GM12872 (cell line): ENCODE measurements at regions not wholly inside any gene's neighbourhood (a gene's known extent, or its start where the extent isn't known, plus 50 kb on each side); places are given as distances from the start of the nearest gene placed in this dataset.
A peak's percentile ranks its signal among the peaks of the same experiment; 100 is the strongest.

ENCODE experiments used
- TF ChIP-seq, protein P1 (sequence below): IDR thresholded peaks from 3 replicates; pipeline ENCODE4 v1.5.1; 2011; ENCODE audit warnings: low read depth, mild to moderate bottlenecking, low read length, moderate library complexity; ENCODE audit not compliant: insufficient read depth

DNA sequence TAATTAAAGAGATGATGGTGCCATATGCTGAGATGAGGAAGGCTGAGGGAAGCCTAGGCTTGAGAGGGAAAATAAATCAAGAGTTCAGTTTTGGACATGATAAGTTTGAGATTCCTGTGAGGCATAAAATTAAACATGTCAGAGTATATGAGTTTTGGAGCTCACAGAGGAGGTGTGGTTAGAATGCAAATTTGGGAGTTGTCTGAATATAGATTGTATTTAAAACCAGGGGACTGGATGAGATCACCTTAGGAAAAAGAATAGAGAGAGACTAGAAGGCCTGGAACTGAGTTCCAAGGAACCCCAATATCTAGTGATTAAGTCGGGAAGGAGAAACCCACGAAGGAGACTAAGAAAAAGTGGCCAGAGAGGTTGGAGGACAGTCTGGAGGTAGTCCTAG is 65.5 kb downstream of the FRMPD3 start:
- TF ChIP-seq, protein P1, sequence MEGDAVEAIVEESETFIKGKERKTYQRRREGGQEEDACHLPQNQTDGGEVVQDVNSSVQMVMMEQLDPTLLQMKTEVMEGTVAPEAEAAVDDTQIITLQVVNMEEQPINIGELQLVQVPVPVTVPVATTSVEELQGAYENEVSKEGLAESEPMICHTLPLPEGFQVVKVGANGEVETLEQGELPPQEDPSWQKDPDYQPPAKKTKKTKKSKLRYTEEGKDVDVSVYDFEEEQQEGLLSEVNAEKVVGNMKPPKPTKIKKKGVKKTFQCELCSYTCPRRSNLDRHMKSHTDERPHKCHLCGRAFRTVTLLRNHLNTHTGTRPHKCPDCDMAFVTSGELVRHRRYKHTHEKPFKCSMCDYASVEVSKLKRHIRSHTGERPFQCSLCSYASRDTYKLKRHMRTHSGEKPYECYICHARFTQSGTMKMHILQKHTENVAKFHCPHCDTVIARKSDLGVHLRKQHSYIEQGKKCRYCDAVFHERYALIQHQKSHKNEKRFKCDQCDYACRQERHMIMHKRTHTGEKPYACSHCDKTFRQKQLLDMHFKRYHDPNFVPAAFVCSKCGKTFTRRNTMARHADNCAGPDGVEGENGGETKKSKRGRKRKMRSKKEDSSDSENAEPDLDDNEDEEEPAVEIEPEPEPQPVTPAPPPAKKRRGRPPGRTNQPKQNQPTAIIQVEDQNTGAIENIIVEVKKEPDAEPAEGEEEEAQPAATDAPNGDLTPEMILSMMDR: no peak

DNA sequence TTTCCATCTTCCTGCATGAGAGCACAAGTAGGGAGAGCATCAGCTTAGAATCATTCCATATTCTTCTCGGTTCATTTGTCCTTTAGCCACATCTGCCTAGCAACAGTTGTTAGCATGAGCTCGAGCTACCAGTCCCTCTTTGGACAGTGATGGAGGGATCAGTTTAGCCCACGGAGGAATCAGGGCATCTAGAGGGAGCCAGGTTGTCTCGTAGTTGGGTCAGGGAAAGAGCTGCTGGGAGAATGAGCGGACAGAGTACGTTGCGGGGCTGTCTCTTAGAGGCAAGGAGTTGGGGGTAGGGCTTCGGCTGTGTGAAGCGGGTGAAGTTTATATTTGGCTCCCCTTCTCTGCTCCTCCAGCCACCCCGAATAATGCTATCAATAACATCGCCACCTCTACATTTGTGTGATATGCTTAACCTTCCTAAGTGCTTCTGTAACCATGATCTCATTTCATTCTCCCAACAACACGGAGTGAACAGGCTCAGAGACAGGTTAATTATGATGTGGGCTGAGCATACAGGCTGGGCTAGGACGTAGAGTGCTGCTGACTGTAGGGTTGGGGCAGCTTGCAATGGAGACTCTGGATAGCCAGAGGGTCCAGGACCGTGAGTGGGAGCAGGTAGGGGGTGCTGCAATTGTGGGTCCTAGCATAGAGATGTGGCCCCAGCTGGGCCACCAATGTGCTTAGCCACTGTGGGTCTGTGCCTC is 72.6 kb downstream of the FRMPD3 start:
- TF ChIP-seq, protein P1: no peak

DNA sequence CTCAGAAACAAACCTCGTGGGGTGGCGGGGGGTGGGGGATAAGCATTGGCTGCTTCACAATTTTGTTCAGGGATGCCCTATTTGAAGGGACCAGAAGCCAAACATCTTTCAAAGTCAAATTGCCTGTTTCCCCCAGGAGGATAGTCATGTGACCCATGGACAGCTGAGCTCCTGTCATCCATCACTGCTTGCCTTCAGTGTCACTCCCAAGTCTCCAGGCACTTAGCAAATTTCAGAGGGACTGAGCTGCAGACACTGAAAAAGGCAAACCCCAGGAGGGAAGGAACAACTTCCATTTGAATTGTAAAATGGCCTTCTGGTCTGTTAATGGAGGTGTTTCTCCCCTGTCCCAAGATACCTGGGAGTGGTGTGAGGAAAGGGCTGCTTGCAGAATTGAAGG is 73.4 kb downstream of the FRMPD3 start:
- TF ChIP-seq, protein P1: no peak

DNA sequence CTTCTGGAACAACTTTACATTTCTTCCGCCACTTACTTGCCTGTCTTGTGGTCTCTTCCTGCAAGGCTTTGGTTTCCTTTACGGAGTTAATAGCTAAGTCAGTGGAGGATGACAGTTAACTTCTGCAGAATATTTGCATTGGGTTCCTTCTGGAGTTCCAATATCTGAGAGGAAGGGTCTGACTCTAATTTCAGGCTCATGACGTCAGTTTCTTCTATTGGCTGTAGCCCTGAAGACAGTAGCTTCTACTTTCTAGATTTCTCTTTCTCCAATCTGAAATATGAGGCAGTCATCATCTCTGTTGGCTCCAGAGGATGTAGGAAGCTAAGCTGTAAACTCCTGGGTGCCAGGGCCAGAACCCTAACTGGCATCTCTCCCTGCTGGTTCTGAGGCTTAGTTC is 76.7 kb downstream of the FRMPD3 start:
- TF ChIP-seq, protein P1: no peak

DNA sequence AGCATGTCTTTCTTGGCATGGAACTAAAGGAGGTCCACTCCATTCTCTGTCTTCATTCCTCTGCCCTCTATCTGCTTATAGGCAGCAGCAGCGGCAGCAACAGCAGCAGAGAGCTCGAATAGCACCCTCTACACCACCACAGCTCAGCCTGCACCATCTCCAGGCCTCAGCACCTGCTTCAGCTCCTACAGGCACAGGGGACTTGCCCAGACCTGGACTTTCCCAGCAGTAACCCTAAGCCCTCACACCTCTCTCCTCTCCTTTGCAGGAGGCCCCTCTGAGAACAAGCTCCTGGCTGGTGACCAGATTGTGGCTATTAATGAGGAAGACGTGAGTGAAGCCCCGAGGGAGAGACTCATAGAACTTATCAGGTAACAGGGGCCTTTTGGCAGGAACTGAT is 80.7 kb downstream of the FRMPD3 start:
- TF ChIP-seq, protein P1: no peak

DNA sequence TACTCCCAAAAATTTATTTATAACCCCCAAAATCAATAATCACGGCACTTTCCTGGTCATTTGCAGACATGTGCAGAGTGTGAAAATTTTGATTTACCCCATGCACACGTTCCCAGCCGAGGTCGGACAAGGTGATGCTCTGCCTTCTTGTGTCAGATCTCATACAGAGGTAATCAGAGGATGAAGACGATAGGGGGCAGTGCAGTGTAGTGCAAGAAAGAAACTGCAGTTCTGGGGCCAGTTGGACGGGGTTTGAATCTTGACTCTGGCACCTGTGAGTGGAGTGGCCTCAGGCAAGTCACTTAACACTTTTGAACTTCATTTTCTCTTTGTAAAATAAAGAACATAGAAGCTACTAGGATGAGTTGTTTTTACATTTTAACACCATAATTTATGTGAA is 88.4 kb downstream of the FRMPD3 start:
- TF ChIP-seq, protein P1: peak; percentile 45

DNA sequence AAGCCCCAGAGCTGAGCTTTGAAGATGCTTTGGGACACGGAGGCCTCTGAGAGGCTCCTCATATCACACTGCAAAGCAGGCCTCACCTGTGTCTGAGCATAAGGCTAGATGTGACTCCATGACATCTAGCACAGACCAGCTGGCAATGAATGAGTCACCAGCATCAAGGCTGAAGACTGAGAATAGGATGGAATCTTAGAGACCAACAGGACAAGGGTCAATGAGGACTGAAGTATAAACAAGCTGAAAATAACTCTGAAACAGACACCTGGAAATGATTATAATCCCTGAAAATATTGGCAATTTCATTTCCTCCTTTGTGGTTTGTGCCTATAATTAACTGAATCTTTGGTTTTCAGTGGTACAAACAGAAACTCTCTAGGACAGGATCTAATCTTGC is 87.1 kb upstream of the PRPS1 start:
- TF ChIP-seq, protein P1: no peak
